K562 (cell line): ENCODE measurements at regions not wholly inside any gene's neighbourhood (a gene's known extent, or its start where the extent isn't known, plus 50 kb on each side); places are given as distances from the start of the nearest gene placed in this dataset.

ENCODE experiments used
- ATAC-seq: fragments of 200-7000 bp; cut with Tn5 transposase; 3 replicates; pipeline ENCODE4 v1.9.1; 2020; ENCODE audit warnings: moderate library complexity
- BruUV-seq: library from RNA; stranded (reverse); fragments of 400-500 nt; replicated peaks from 2 replicates; lab custom pipeline; 2021; lab: Mats Ljungman, UMichigan
- CTCF ChIA-PET: fragments of 300-600 bp; formaldehyde crosslinking; extraction: SDS; loops from one replicate; lab custom pipeline; 2021; ENCODE audit warnings: low intra/inter-chr PET ratio; lab: Yijun Ruan, JAX
- POLR2A ChIA-PET: fragments of 300-600, 350-650 bp; sonication (Branson Sonifier 250); formaldehyde crosslinking; extraction: SDS; loops from one replicate; lab custom pipeline; 2021; ENCODE audit warnings: antibody characterized with exemption, inconsistent platforms; lab: Yijun Ruan, JAX
- DNase-seq, 4 experiments: peaks; one replicate each; pipeline versions ENCODE4 v3.0.0 to v3.0.0-alpha.2; 2011 to 2018; ENCODE audit warnings: low spot score in 3 of 4, mixed read lengths in 3 of 4; ENCODE audit errors: extremely low read depth in 1 of 4
- FAIRE-seq: peaks from 2 replicates; lab custom pipeline; 2011; peaks lifted over from hg19 to GRCh38; lab: Jason Lieb, UNC
- H2AFZ ChIP-seq: 2 replicates; pipeline ENCODE4 v1.6.0; 2011; ENCODE audit warnings: low read depth, low read length, control low read depth, inconsistent platforms
- H3K27ac ChIP-seq: fragments of 200-600 bp; 3 replicates; pipeline ENCODE4 v1.8.0; 2011; ENCODE audit warnings: low read depth, mild to moderate bottlenecking, control low read depth, inconsistent platforms, low read length, moderate library complexity, mixed read lengths; ENCODE audit errors: extremely low read depth
- H3K27me3 ChIP-seq, 2 experiments: fragments of 300-600 bp in 1 of 2; 2 replicates in 1 of 2; 3 replicates in 1 of 2; pipeline versions ENCODE4 v1.6.0 to v1.8.0; 2011; ENCODE audit warnings: inconsistent platforms in 2 of 2, low read length in 2 of 2, mild to moderate bottlenecking in 1 of 2, mixed read lengths in 1 of 2, moderate library complexity in 1 of 2; ENCODE audit not compliant: control insufficient read depth in 2 of 2, insufficient read depth in 2 of 2
- H3K36me3 ChIP-seq: fragments of 300-600 bp; 3 replicates; pipeline ENCODE4 v1.8.0; 2011; ENCODE audit warnings: mild to moderate bottlenecking, low read length, inconsistent platforms; ENCODE audit not compliant: control insufficient read depth, insufficient read depth
- H3K4me1 ChIP-seq, 2 experiments: fragments of 200-600 bp in 1 of 2; replicated peaks in 1 of 2; 2 replicates in 1 of 2; 3 replicates in 1 of 2; pipeline versions ENCODE4 v1.5.1 to v1.8.0; 2011; ENCODE audit warnings: inconsistent platforms in 2 of 2, low read length in 2 of 2, mild to moderate bottlenecking in 1 of 2, mixed read lengths in 1 of 2, moderate library complexity in 1 of 2; ENCODE audit not compliant: control insufficient read depth in 2 of 2, insufficient read depth in 2 of 2
- H3K4me2 ChIP-seq: 2 replicates; pipeline ENCODE4 v1.6.1; 2011; ENCODE audit warnings: low read length, control low read depth, inconsistent platforms, mixed read lengths; ENCODE audit not compliant: insufficient read depth
- H3K4me3 ChIP-seq: fragments of 200-600 bp; sonication (generic), shearing (Covaris generic); 2 replicates; pipeline ENCODE4 v1.5.1; 2016; ENCODE audit warnings: control low read depth, inconsistent platforms
- H3K79me2 ChIP-seq: fragments of 200-600 bp; 3 replicates; pipeline ENCODE4 v1.8.0; 2011; ENCODE audit warnings: low read length, inconsistent platforms; ENCODE audit not compliant: control insufficient read depth, insufficient read depth
- H3K9ac ChIP-seq, 2 experiments: 2 replicates each; pipeline versions ENCODE4 v1.6.0 to v1.6.1; 2011; ENCODE audit warnings: low read depth in 2 of 2, low read length in 2 of 2, control low read depth in 1 of 2, inconsistent platforms in 1 of 2, mild to moderate bottlenecking in 1 of 2, mixed read lengths in 1 of 2; ENCODE audit not compliant: insufficient read depth in 1 of 2
- H3K9me1 ChIP-seq: one replicate; pipeline ENCODE4 v1.6.0; 2011; ENCODE audit warnings: inconsistent platforms, mild to moderate bottlenecking, low read length, moderate library complexity; ENCODE audit not compliant: control insufficient read depth, insufficient read depth
- H3K9me3 ChIP-seq: replicated peaks from 2 replicates; pipeline ENCODE4 v1.5.1; 2011; ENCODE audit warnings: low read depth, low read length, inconsistent platforms; ENCODE audit not compliant: control insufficient read depth, insufficient read depth
- H4K20me1 ChIP-seq: replicated peaks from 2 replicates; pipeline ENCODE4 v1.6.1; 2011; ENCODE audit warnings: low read length, inconsistent platforms, mixed read lengths; ENCODE audit not compliant: control insufficient read depth, insufficient read depth
- FOSL1 ChIP-seq: fragments of 200-800 bp; sonication (Bioruptor generic); conservative IDR thresholded peaks from 2 replicates; pipeline ENCODE4 v1.6.1; 2016; ENCODE audit warnings: missing genetic modification characterization, missing compliant biosample characterization
- NR2C1 ChIP-seq, 2 experiments: fragments of 450-650 bp; IDR thresholded peaks; 2 replicates each; pipeline ENCODE4 v1.6.1; 2017; ENCODE audit warnings: mild to moderate bottlenecking in 2 of 2, antibody characterized with exemption in 1 of 2, inconsistent platforms in 1 of 2, missing compliant biosample characterization in 1 of 2, missing genetic modification characterization in 1 of 2
- NR2C2 ChIP-seq, 2 experiments: fragments of 200-800 bp in 1 of 2; sonication (Bioruptor generic) in 1 of 2; sonication (generic) in 1 of 2; formaldehyde crosslinking in 1 of 2; IDR thresholded peaks; 2 replicates each; pipeline versions ENCODE4 v1.6.1 to v1.8.0; 2016 to 2022; ENCODE audit warnings: mild to moderate bottlenecking in 1 of 2, missing compliant biosample characterization in 1 of 2, missing genetic modification characterization in 1 of 2, missing genetic modification reagents in 1 of 2
- TEAD2 ChIP-seq: fragments of 450-650 bp; IDR thresholded peaks from 2 replicates; pipeline ENCODE4 v1.6.1; 2016; ENCODE audit warnings: missing genetic modification characterization, control low read depth, missing compliant biosample characterization
- ZNF124 ChIP-seq: sonication (generic); formaldehyde crosslinking; IDR thresholded peaks from 2 replicates; pipeline ENCODE4 v1.8.1; 2022; ENCODE audit warnings: missing genetic modification reagents
- ZNF134 ChIP-seq: fragments of 250-450 bp; sonication (Bioruptor Pico); conservative IDR thresholded peaks from 2 replicates; pipeline ENCODE4 v1.4.0; 2020
- ZNF24 ChIP-seq: fragments of 450-650 bp; IDR thresholded peaks from 2 replicates; pipeline ENCODE4 v1.6.1; 2016
- ZNF274 ChIP-seq: IDR thresholded peaks from 2 replicates; pipeline ENCODE4 v1.6.1; 2011; ENCODE audit warnings: low read depth, mild to moderate bottlenecking, low read length, moderate library complexity, borderline replicate concordance
- ZNF77 ChIP-seq: fragments of 250-450 bp; sonication (Bioruptor Pico); IDR thresholded peaks from 2 replicates; pipeline ENCODE4 v1.5.0; 2020
- WGBS: fragments of 100-300 bp; shearing (Covaris generic); methylation state at CpG from one replicate; pipeline ENCODE4 v1.1.6; 2016; ENCODE audit warnings: low coverage, mixed read lengths; ENCODE audit not compliant: insufficient coverage; ENCODE audit errors: missing lambda C conversion rate; 5-methylcytosine and 5-hydroxymethylcytosine counted together
- in situ Hi-C: fragments of 300-500 bp; cut with MboI; formaldehyde crosslinking; loops from 4 replicates; pipeline ENCODE4 v1.15.0; 2018; ENCODE audit warnings: inconsistent platforms, mixed read lengths
- intact Hi-C: fragments of 100-400 bp; cut with micrococcal nuclease; formaldehyde crosslinking; loops from 2 replicates; pipeline ENCODE4 v1.14.2; 2022
- TF ChIP-seq, protein P1 (sequence below): fragments of 450-650 bp; IDR thresholded peaks from 2 replicates; pipeline ENCODE4 v1.6.1; 2016; ENCODE audit warnings: antibody characterized with exemption

DNA sequence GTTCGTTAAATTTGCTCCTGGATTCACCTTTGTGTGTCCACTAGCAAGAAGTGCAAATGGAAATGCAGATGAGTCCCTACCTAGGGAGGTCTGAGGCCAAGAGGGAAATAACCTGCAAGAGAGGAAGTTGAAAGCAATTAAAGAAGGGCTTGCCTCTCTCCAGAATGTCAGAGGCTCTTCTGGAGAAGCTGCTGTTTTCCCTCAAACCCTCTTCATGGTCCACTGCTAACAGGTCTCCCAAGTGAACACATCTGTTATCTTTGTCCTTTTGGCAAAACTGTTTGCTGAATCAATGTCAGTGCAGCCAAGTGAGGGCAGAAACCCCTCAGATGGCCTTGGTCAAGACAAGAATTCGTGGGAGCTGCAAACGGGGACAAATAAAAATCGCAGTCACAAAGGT, 177.3 kb upstream of the PLXNA2 start:
- DNase-seq (no peak), ATAC-seq (no peak), FAIRE-seq (no peak)
- intact Hi-C loops: no loop called here
- in situ Hi-C loops: no loop called here
- no peak overlapping the region for H2AFZ ChIP-seq
- H3K4me1 ChIP-seq: no peaks in the 10 kb centered on the region
- BruUV-seq: no TSS peak
- H3K79me2 ChIP-seq: no peaks in the 10 kb centered on the region
- no peak overlapping the region for H3K9ac ChIP-seq
- H3K4me2 ChIP-seq: no peak overlapping the region
- H3K27ac ChIP-seq: no peak overlapping the region
- TF ChIP-seq NR2C2 (CRISPR knock-in tag; IDR thresholded peaks at IDR 0.05) (no peak), NR2C2 (tag; IDR thresholded peaks at IDR 0.05) (no peak), NR2C1 (IDR thresholded peaks at IDR 0.05) (no peak), NR2C1 (tag; IDR thresholded peaks at IDR 0.05) (no peak), ZNF24 (no peak), ZNF134 (CRISPR knock-in tag) (no peak), FOSL1 (tag) (no peak), ZNF124 (CRISPR knock-in tag) (no peak), TEAD2 (tag) (no peak), ZNF77 (no peak), ZNF274 (no peak)
- TF ChIP-seq, protein P1, sequence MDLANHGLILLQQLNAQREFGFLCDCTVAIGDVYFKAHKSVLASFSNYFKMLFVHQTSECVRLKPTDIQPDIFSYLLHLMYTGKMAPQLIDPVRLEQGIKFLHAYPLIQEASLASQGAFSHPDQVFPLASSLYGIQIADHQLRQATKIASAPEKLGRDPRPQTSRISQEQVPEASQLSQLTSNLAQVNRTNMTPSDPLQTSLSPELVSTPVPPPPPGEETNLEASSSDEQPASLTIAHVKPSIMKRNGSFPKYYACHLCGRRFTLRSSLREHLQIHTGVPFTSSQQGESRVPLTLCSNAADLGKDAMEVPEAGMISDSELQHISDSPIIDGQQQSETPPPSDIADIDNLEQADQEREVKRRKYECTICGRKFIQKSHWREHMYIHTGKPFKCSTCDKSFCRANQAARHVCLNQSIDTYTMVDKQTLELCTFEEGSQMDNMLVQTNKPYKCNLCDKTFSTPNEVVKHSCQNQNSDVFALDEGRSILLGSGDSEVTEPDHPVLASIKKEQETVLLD: no peak
- CTCF ChIA-PET: no interaction called here
- 1% methylated on average over 4 of the region's 4 CpGs for WGBS
- no peaks in the 10 kb centered on the region for H3K9me3 ChIP-seq
- POLR2A ChIA-PET: interaction anchor here (0.6 kb wide), 1 partner anchor 55 kb away, joined by 3 read pairs; no protein-coding TSS in a partner anchor
- no peaks in the 10 kb centered on the region for H4K20me1 ChIP-seq
- H3K4me3 ChIP-seq: no peak overlapping the region
- H3K9me1 ChIP-seq: no peaks in the 10 kb centered on the region
- H3K27me3 ChIP-seq: no peaks in the 10 kb centered on the region; a peak in 1 of 5 replicates
- H3K36me3 ChIP-seq: no peaks in the 10 kb centered on the region
